Activated T-helper 2 cell treated with anti-CD3 and anti-CD28 coated beads, Interferon-gamma antibody, Interleukin-2, Interleukin-4, amounts not matched to agents 10 μg/mL and 5 μg/mL and 100 μg/mL, durations not matched to agents 14 hours and 24 hours and 36 hours (primary cell): ENCODE measurements at regions not wholly inside any gene's neighbourhood (a gene's known extent, or its start where the extent isn't known, plus 50 kb on each side); places are given as distances from the start of the nearest gene placed in this dataset.
"Not testable (repeated sequence)": the region's sequence is repeated elsewhere in the genome, so short reads cannot be mapped to it uniquely, and the experiment has no call there.

ENCODE experiments used
- DNase-seq: peaks from one replicate; pipeline ENCODE4 v3.0.0; 2021; ENCODE audit warnings: low spot score
- H3K27ac Mint-ChIP-seq: one replicate; pipeline ENCODE4 v1.8.0; 2021; ENCODE audit warnings: mixed read lengths
- H3K27me3 Mint-ChIP-seq: one replicate; pipeline ENCODE4 v1.8.0; 2021; ENCODE audit warnings: low read depth, mixed read lengths
- H3K36me3 Mint-ChIP-seq: one replicate; pipeline ENCODE4 v1.8.0; 2021; ENCODE audit warnings: low read depth, mixed read lengths
- H3K4me1 Mint-ChIP-seq: one replicate; pipeline ENCODE4 v1.8.0; 2021; ENCODE audit warnings: low read depth, mixed read lengths
- H3K4me3 Mint-ChIP-seq: one replicate; pipeline ENCODE4 v1.8.0; 2021; ENCODE audit warnings: low read depth, mild to moderate bottlenecking, moderate library complexity, mixed read lengths
- H3K9me3 Mint-ChIP-seq: one replicate; pipeline ENCODE4 v1.8.0; 2021; ENCODE audit warnings: mixed read lengths
- intact Hi-C: fragments of 100-400 bp; cut with micrococcal nuclease; formaldehyde crosslinking; loops from one replicate; pipeline ENCODE4 v1.15.1; 2023

- H3K9me3 Mint-ChIP-seq = no peaks in the 10 kb centered on the region
- no peaks in the 10 kb centered on the region for H3K36me3 Mint-ChIP-seq
- H3K4me1 Mint-ChIP-seq = no peaks in the 10 kb centered on the region
- H3K4me3 Mint-ChIP-seq = no peak overlapping the region
- no peak for DNase-seq
- intact Hi-C loops = no loop called here
- peaks cover 7% of the 10 kb centered on the region for H3K27me3 Mint-ChIP-seq
- no peak overlapping the region for H3K27ac Mint-ChIP-seq
Measured at GRCh38 chr11:45754741-45755140, 50.2 kb upstream of the SLC35C1 start.

GRCh38 chr11:45754261-45754709 is 50.7 kb upstream of the SLC35C1 start:
- Mint-ChIP-seq H3K4me1 (no peaks in the 10 kb centered on the region), H3K27me3 (peaks cover 7% of the 10 kb centered on the region), H3K9me3 (no peaks in the 10 kb centered on the region), H3K36me3 (no peaks in the 10 kb centered on the region), H3K27ac (no peak overlapping the region), H3K4me3 (no peak overlapping the region)
- no peak for DNase-seq
- intact Hi-C loops = no loop called here

GRCh38 chr11:45752106-45752505 is 52.8 kb upstream of the SLC35C1 start:
- DNase-seq = no peak
- no peaks in the 10 kb centered on the region for H3K36me3 Mint-ChIP-seq
- no peaks in the 10 kb centered on the region for H3K9me3 Mint-ChIP-seq
- no peak overlapping the region for H3K27ac Mint-ChIP-seq
- peaks cover 8% of the 10 kb centered on the region for H3K27me3 Mint-ChIP-seq
- intact Hi-C loops = no loop called here
- no peaks in the 10 kb centered on the region for H3K4me1 Mint-ChIP-seq
- H3K4me3 Mint-ChIP-seq = no peak overlapping the region

- Mint-ChIP-seq H3K36me3 (no peaks in the 10 kb centered on the region), H3K4me1 (no peaks in the 10 kb centered on the region), H3K27me3 (peaks cover 12% of the 10 kb centered on the region), H3K9me3 (no peaks in the 10 kb centered on the region), H3K27ac (no peak overlapping the region), H3K4me3 (no peak overlapping the region)
- DNase-seq = no peak
- intact Hi-C loops = no loop called here
Measured at GRCh38 chr11:45751430-45751829, 53.5 kb upstream of the SLC35C1 start.

- intact Hi-C loops = no loop called here
- H3K4me1 Mint-ChIP-seq = no peaks in the 10 kb centered on the region
- no peak overlapping the region for H3K4me3 Mint-ChIP-seq
- H3K36me3 Mint-ChIP-seq = no peaks in the 10 kb centered on the region
- DNase-seq = no peak
- no peak overlapping the region for H3K27ac Mint-ChIP-seq
- H3K9me3 Mint-ChIP-seq = no peaks in the 10 kb centered on the region
- H3K27me3 Mint-ChIP-seq = peaks cover 12% of the 10 kb centered on the region
Measured at GRCh38 chr11:45750439-45750838, 54.5 kb upstream of the SLC35C1 start.

GRCh38 chr11:45748801-45749200 is 56.1 kb upstream of the SLC35C1 start:
- Mint-ChIP-seq H3K4me3 (no peak overlapping the region), H3K4me1 (no peaks in the 10 kb centered on the region), H3K27me3 (peaks cover 11% of the 10 kb centered on the region), H3K27ac (no peak overlapping the region), H3K9me3 (no peaks in the 10 kb centered on the region), H3K36me3 (no peaks in the 10 kb centered on the region)
- DNase-seq = no peak
- intact Hi-C loops = no loop called here

- Mint-ChIP-seq H3K27me3 (peaks cover 6% of the 10 kb centered on the region), H3K27ac (no peak overlapping the region), H3K4me3 (no peak overlapping the region), H3K4me1 (no peaks in the 10 kb centered on the region), H3K36me3 (no peaks in the 10 kb centered on the region), H3K9me3 (no peaks in the 10 kb centered on the region)
- DNase-seq = no peak
- intact Hi-C loops = no loop called here
Measured at GRCh38 chr11:45745065-45745811, 59.7 kb upstream of the SLC35C1 start.

- Mint-ChIP-seq H3K36me3 (no peaks in the 10 kb centered on the region), H3K4me3 (no peak overlapping the region)
- intact Hi-C loops = no loop called here
Measured at GRCh38 chr11:45743556-45744468, 61.1 kb upstream of the SLC35C1 start.

GRCh38 chr11:45741582-45741981 is 63.4 kb upstream of the SLC35C1 start:
- H3K4me1 Mint-ChIP-seq = no peaks in the 10 kb centered on the region
- H3K9me3 Mint-ChIP-seq = no peaks in the 10 kb centered on the region
- H3K36me3 Mint-ChIP-seq = no peaks in the 10 kb centered on the region
- peaks cover 1% of the 10 kb centered on the region for H3K27me3 Mint-ChIP-seq
- DNase-seq = no peak
- no peak overlapping the region for H3K4me3 Mint-ChIP-seq
- intact Hi-C loops = no loop called here
- H3K27ac Mint-ChIP-seq = no peak overlapping the region

More at GRCh38 chr11:45743556-45744468, 61.1 kb upstream of the SLC35C1 start:
- DNase-seq = no peak
- peaks cover 6% of the 10 kb centered on the region for H3K27me3 Mint-ChIP-seq
- H3K4me1 Mint-ChIP-seq = no peaks in the 10 kb centered on the region
- no peak overlapping the region for H3K27ac Mint-ChIP-seq
- H3K9me3 Mint-ChIP-seq = no peaks in the 10 kb centered on the region

- no peak for DNase-seq
- Mint-ChIP-seq H3K27ac (no peak overlapping the region), H3K9me3 (peaks cover 4% of the 10 kb centered on the region), H3K27me3 (peaks cover 1% of the 10 kb centered on the region), H3K36me3 (no peaks in the 10 kb centered on the region), H3K4me1 (no peaks in the 10 kb centered on the region), H3K4me3 (no peak overlapping the region)
- intact Hi-C loops = no loop called here
Measured at GRCh38 chr11:45741032-45741431, 63.9 kb upstream of the SLC35C1 start.

GRCh38 chr11:45739866-45740265 is 65.1 kb upstream of the SLC35C1 start:
- H3K4me3 Mint-ChIP-seq = no peak overlapping the region

GRCh38 chr11:45739071-45739470 is 65.9 kb upstream of the SLC35C1 start:
- H3K4me3 Mint-ChIP-seq, intact Hi-C loops, DNase-seq, H3K9me3 Mint-ChIP-seq, H3K27me3 Mint-ChIP-seq, H3K4me1 Mint-ChIP-seq, H3K36me3 Mint-ChIP-seq, H3K27ac Mint-ChIP-seq: not testable (repeated sequence)

More at GRCh38 chr11:45739866-45740265, 65.1 kb upstream of the SLC35C1 start:
- intact Hi-C loops = no loop called here
- H3K9me3 Mint-ChIP-seq = peaks cover 7% of the 10 kb centered on the region
- H3K4me1 Mint-ChIP-seq = no peaks in the 10 kb centered on the region
- H3K27me3 Mint-ChIP-seq = peaks cover 1% of the 10 kb centered on the region
- H3K27ac Mint-ChIP-seq = no peak overlapping the region
- DNase-seq = no peak
- H3K36me3 Mint-ChIP-seq = no peaks in the 10 kb centered on the region

GRCh38 chr11:45738194-45738593 is 66.8 kb upstream of the SLC35C1 start:
- DNase-seq, H3K36me3 Mint-ChIP-seq, H3K27me3 Mint-ChIP-seq, intact Hi-C loops, H3K4me3 Mint-ChIP-seq, H3K4me1 Mint-ChIP-seq, H3K9me3 Mint-ChIP-seq, H3K27ac Mint-ChIP-seq: not testable (repeated sequence)
